IPS-NIHi7 (cell line): ENCODE measurements at regions not wholly inside any gene's neighbourhood (a gene's known extent, or its start where the extent isn't known, plus 50 kb on each side); places are given as distances from the start of the nearest gene placed in this dataset.
A peak's percentile ranks its signal among the peaks of the same experiment; 100 is the strongest.
"Not testable (repeated sequence)": the region's sequence is repeated elsewhere in the genome, so short reads cannot be mapped to it uniquely, and the experiment has no call there.

Experiments used
- DNase-seq: peaks from one replicate; pipeline ENCODE4 v3.0.0; 2012; ENCODE audit warnings: mixed read lengths; ENCODE audit errors: extremely low spot score

DNA sequence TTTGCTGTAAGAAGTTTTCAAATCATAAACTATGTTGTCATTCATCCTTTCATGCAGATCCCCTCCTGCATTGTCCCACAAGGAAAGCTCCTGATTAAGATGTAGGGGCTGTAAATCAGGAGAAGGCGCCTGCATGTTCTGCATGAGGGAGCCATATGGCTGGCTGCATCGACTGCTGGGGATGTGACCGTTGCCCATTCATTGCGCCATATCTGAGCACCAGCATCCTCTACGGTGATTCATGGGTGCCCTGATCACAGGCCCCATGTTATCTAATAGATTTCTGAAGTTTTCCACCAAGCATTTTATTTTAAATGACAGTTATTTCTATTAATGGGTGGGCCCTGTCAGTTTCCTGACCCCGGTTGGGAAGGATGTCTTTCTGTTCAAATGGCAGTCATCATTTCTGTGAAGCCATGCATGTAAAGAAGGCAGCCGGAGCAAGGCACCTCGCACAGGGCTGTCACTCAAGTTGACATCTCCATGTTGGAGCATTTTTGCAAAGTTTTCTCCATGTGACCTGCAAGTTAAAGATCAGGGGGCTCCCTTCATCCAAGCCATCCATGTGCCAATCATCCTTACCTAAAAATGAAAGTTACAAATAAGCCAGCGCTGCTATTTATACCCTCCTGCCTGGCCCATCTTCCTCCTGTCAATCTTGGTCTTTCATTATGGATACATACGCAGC, 128.8 kb downstream of the TEX36 start:
- DNase-seq: no peak

DNA sequence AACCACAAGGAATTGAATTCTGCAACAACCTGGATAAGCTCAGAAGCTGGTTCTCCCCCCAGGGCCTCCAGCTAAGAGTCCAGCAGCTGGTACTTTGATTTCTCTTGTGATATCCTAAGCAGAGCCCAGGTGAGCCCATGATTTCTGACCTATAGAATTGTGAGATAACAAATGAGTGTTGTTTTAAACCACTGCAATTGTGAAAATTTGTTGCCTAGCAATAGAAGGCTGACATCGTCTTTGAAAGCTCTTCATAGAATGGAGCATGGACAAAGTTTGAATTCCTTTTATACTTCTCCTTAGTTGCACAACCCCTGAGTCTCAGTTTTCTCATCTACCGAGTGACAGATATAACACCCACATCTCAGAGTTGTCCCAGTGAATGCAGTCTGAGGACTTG, 129.9 kb downstream of the TEX36 start:
- DNase-seq: no peak

DNA sequence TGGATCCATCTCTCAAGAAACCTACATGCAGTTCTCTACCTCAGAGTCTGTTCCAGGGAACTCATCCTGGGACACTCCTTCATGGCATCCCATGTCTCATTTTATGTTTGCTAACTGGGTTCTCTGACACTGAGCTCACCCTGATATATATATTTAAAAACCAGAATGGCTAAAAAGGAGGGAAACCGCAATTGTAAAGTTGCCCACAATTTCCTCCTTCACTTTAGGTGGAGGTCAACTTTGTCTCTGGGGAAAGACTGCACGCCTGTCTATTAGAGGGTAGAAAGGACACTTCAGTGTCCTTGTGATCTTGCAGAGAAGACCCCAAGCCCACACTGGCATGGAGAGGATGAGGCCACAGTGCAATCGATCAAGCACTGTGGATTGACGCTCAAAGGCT, 131.7 kb downstream of the TEX36 start:
- no peak for DNase-seq

DNA sequence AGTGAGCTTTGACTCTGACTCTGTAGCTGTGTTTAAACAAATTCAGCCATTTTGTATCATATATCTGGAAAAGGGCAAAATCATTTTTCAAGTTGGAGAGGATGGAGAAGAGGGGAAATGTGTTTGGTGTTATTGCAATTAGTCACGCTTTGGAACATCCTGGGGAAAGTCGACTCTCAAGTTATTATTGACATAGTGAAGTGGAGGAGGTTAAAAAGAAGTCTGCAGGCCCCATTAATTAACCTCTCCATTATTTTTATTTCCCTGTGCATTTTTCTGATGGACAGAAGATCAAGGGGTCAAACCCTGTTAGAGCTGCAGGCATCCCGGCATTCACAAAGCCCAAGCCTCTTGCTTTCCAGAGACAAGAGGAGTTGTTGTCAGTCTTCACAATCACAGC, 132.6 kb downstream of the TEX36 start:
- no peak for DNase-seq

DNA sequence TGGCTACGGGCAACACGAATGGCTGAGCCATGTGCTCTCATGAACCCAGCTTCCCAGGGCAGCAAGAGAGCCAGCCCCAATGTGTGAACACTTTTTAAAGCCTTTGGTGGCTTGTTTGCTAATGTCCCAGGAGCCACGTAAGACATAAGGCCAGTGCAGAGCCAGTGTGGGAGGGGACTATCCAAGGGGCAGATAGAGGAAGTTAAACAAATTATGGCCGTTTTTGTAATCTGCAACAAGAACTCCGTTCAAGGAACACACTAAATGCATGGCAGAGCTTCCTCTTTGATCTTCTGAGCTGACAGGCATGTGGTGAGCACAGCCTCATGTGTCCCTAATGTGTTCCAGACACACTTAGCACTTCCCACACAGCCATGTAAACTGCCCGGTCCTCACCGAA, 133.3 kb downstream of the TEX36 start:
- no peak for DNase-seq

DNA sequence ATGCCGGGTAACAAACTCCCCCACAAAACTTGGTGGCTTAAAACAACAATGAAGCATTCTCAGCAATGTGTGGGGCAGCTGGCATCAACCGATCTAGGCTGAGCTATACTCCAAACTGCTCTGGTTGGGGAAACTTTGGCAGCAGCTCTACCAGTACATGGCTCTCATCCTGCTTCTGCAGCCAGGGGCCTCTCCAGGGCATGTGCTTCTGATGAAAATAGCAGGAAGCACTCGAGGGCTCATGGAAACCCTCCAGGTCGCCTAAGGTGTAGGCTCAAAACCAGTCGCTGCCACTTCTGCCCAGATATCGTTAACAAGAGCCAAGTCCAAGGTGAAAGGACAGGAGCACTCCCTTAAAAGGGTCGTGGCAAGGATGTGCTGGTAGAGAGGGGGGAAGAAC, 134.1 kb downstream of the TEX36 start:
- DNase-seq: no peak

DNA sequence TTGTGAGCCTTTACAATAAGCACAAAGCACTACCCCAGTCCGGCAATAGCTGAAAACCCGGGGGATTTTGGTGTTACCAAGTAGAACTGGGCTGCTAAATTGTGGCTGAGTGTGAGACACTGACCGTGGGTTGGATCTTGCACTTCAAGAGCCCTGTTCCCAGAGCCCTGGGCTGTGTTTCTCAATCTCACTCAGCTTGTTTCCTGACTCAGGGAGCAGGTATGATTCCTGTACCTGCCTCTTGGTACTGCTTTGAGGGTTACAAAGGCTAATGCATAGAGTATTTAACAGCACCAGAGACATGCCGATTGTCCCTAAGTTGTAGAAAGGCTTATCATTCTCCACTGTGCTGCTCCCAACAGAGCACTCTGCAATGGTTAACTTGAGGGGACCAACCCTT, 134.6 kb downstream of the TEX36 start:
- no peak for DNase-seq

DNA sequence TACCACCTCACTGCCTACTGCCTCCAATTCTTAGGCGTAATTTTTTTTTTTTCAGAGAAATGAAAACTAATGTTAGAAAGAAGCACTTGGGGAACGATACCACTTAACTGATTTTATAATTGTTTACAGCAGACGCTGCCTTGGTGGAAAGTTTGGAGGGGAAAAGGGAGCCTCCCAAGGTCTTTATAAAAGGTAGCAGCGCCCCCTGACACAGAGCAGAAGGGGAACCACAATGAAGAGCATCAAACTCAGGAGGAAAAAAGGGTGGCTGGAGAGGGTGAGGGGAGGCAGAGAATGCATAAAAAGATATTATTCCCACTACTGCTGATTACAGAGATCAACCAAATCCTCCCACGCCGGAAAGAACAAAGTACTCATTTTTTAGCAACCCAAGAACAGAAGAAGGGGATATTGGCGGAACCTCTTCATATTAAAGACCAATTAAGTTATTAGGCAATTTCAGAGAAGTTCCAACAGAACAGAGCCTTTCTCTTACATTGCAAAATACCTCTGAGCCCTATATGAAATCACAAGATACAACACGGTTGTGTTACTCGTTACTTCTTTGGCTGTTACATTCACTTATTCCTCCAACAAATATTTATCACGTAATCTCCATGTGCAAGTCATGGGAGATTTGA, 135.8 kb downstream of the TEX36 start:
- DNase-seq: no peak

DNA sequence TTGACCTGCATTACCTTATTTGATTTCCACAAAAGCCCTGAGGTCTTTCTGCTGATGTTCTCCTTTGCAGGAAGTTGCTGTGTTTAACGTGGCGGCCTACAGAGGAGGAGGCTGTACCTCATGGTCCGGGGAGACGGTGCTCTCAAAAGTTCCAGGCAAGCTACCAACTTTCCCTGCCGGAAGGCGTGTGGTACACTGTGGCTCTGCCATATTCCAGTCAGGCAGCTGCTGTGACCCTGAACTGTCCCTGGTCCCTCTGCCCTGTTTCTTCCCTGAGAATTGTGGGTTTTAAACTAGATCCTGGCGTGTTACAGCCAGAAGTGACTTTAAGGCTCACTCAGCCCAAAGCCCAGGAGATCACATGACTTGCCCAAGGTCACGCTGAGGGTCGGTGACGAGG, 139.2 kb downstream of the TEX36 start:
- no peak for DNase-seq

DNA sequence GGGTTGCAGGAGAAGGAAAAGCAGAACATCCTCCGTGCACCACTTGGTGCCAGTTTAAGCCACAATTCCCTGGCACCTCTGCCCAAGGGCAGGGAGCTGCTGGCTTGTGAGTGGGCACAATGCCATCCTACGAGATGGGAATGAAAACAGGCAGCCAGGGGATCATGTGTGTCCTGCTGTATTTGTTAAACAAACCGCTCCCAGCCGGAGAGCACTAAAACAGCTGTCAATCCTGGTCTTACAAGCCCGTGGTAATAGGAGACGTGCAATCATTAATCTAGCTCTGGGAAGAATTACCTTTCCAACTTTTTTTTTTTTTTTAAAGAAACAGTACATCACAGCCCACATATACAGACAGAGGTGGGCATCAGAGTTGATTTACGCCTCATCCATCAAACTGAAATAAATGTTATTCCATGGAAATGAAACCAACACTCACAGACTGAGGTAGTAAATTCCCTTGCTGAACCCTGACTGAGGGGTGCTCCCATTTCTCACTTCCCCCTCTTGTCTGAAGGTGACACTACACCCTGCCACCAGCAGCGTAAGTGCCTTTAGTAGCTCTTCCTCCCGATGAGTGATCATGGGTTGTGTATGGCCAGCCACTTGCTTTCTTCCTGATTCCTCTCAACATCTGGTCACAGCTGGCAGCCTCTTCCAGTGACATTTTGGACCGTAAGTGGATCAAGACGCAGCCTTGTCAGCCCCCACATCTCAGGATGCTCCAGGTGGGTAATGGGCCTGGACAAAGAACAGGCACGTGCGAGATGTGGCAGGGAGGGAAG, 143.8 kb downstream of the TEX36 start:
- DNase-seq: no peak

DNA sequence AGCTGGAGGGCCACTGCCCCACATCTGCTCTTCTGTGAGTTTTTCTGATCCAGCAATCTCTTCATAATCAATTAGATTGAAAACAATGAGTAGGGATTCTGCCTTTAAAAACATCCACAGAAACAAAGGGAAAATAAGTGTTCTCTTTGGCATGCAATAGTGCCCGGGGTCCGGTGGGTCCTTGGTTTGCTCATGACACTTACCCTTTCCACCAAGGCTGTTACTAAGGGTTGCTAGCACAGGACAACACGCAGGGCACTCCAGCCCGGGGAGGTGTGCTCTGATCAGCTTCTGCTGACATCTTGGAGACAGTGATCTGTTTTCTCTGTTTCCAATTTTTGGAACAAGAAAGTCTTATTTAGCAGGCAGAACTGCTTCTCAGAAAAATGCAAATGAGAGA, 146.7 kb downstream of the TEX36 start:
- DNase-seq: no peak

DNA sequence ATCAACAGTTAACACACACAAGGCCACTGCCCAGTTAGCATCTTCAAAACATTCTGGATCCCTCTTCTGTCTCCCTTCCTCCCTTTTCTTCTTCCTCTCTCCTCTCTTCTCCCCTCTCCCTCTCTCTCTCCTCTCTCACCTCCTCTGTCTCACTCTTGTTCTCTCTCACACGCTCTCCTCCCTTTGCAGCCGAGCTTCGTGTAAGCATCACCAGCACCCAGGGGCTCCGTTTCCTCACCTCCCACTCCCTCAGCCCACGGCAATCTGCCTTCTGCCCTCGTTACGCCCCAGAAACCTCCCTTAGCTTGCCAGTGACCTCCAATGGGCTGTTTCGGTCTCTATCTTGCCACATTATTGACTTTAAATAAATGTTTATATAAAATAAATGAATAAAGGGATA, 147.4 kb downstream of the TEX36 start:
- DNase-seq: no peak

DNA sequence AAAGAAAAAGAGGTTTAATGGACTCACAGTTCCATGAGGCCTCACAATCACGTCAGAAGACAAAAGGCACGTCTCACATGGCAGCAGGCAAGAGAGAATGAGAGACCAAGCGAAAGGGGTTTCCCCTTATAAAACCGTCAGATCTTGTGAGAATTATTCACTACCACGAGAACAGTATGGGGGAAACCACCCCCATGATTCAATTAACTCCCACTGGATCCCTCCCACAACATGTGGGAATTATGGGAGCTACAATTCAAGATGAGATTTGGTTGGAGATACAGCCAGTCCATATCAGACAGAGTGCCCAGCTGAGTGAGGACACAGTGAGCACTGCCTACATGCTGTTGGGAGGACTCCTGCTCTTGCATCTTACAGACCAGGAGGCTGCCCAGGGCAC, 148.4 kb downstream of the TEX36 start:
- DNase-seq: no peak

DNA sequence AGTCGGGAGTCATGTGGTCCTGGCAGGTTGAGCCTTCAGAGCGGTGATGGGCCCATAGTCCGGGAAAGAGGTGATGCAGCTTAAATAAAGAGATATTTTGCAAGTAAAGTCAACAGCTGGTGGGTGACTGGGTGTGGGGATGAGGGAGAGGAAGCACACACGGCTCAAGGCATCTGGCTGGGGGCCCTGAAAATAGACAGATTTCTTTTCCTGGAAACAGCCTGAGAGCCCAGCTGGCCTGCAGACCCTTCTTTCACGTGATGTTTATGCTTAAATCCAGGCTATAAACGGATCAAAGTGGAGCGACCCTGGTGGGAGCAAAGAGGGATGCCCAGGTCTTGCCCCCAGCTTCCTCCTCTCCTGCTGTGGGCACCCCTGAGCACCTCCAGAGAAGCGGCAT, 149.1 kb downstream of the TEX36 start:
- DNase-seq: no peak

DNA sequence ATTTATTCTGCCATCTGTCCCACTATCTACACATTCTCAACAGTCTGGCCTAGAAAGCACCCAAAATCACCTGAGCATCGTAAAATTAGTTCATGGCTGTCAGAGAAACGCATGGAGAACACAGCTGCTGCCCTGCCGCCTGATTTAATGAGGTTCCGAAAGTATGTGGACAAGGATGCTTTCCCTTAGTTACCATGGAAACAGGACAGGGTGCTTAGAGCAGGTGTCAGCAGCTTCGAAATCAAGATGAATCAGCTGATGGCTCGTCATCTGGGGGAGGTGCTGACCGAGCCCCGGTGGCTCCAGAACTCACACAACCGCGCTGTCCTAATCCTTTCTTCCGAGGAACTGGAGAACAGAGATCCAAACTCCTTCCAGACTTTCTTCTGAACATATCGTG, 151.5 kb downstream of the TEX36 start:
- no peak for DNase-seq

DNA sequence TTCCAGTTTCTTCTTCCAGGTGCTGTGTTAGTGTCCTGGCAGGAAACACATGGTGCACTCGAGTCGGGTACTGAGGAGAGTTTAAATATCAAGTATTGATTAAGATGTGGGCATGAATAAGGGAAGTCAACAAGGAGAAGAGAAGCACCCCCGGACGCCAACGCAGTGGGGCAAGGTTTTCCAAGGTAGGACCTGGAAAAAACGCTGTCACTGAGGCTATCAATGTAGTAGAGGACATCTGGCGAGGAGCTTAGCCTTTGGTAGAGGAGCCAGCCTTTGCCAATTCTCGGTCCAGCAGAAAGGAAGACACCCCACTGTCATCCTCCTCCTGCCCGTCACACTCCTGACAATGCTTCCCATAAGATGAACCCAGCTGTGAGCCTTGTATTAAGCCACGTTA, 159.6 kb downstream of the TEX36 start:
- no peak for DNase-seq

DNA sequence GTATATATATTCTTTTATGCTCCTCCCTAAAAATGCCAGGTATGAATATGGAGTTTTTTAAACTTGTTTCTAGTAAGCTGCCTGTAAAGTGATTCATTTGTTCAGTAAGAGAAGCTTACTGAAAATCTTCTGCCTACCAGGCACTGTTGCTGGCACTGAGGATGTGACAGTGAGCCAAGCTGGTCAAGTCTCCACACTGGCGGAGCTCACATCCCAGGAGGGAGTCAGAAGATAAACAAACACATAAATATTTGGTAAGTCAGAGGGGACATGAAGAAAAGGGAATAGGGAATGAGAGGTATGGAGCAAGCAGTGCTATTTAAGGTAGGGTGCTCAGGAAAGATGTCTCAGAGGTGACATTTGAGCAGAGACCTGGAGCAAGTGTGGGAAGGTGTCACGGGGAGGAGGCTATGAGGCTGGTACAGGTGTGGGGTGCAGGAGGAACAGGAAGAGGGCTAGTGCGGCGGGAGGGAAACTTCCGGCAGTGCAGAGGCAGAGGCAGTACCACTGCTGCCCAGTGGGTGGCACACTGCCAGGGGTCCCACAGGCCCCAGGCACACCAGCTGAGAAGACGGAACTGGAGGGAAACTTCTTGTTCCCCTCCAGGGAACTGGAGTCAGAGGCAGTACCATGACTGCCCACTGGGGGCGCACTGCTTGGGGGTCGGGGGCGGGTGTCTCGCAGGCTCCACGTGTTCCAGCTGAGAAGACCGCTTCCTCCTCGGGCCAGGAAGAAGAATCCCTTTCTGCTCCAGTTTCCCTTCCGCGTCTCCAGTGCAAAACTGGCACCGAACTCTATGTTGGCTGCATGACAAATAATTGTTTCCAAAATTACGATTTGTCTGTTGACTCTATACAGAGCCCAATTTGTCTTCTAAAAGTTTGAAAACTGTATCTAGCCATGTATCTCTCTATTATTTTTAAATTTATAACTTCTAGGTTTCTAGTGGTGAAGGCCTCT, 161.0 kb downstream of the TEX36 start:
- peak; percentile 82 for DNase-seq

DNA sequence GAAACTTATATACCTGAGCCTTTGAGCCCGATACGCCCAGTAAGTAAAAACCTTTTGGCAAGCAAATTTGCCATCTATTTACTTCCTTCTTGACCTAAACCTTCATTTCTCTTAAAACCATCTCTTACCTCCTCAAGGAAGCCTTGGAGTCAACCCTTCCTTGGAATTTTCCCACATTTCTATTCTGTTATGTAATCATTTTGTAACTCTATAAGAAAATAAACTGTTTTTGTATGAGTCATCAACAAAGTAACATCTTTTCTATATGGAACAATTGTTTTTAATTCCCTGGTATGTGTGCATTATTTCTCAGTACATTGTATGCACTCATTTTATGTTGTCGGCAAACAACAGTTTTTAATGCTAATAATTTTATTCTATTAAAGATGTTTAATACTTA, 162.0 kb downstream of the TEX36 start:
- no peak for DNase-seq

DNA sequence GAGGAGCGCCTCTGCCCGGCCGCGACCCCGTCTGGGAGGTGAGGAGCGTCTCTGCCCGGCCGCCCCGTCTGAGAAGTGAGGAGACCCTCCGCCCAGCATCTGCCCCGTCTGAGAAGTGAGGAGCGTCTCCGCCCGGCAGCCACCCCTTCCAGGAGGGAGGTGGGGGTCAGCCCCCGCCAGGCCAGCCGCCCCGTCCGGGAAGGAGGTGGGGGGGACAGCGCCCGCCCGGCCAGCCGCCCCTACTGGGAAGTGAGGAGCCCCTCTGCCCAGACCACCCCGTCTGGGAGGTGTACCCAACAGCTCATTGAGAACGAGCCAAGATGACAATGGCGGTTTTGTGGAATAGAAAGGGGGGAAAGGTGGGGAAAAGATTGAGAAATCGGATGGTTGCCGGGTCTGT, 164.6 kb downstream of the TEX36 start:
- DNase-seq: not testable (repeated sequence)

DNA sequence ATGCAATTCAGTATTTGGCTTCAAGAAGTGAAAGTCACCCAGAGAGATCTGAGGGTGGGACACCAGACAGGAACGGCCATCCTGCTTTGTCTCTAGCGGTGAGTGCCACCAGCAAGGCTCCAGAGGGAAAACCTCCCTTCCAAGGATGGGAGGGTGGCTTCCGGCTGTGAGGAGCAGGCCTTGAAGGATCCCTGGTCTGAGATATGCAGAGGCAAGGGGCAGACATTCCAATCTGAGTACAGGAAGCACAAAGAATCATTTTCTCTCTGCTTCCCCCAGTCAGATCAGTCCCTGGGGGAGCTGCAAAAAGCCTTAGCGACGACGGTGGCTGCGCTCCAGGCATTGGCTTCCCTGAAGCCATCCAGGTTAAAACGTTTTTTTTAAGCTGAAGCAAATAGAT, 167.4 kb downstream of the TEX36 start:
- DNase-seq: no peak

DNA sequence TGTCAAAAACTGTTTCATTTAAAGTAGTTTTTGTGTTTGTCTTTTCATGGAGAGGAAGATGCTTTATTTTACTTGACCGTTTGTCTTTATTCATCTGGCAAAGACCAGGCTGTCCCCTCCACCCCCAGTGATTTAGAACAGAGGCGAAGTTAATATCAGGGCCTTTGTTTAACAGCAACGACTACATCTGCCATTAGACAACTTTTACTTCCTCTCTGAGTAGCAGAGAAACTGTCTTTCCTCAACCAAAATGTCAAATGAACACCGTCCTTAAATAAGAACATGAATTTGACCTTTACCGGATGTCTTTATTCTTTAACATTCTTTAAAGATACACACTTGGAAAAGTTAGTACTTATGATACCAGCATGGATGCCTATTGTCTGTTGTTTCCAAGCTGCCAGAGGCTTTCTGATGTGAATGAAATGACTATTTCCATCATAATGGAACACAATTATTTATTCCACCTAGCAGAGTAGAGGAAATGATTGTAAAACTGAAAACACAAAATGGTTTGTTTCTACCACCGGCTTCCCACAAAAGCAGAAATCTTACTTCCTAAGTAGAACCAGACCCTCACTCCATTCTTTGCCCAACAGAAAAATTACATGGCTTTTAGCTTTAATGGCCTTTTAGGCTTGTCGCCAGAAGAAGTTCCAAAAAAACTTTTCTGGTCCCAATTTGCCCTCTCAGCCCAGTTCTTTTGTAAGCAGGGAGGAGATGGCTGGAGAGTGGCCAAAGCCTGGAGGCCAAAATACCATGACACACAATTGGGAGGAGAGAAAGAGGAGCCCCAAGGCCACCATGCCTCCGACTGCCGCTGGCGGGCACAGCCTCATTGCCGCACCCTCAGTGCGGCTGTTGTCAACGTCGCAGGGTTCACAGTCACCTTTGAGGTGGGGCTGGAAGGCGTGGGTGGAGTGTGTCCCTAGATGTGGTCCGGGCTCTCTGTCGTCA, 168.5 kb downstream of the TEX36 start:
- no peak for DNase-seq
